ENCODE measurements at regions not wholly inside any gene's neighbourhood (a gene's known extent, or its start where the extent isn't known, plus 50 kb on each side); places are given as distances from the start of the nearest gene placed in this dataset.

DNA sequence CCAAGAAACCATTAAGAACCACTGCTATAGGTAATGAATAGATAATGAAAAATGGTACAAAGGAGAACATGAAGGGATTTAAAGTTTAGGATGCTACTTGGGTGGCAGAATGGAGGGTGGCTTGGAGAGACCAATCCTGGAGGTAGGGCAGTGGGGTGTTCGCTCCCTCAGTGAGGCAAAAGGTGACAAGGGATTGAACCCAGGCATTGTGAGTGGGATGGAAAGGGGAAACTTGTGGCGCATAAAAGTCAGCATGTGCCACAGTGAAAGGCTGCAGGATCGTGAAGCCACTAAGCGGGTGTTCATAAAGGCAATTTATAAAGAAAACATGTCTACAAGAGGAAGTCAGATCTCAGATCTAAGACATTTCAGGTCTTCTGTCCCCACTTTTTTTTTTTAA lies 76.7 kb upstream of the SLC38A2 start:
- TF ChIP-seq, protein P1, sequence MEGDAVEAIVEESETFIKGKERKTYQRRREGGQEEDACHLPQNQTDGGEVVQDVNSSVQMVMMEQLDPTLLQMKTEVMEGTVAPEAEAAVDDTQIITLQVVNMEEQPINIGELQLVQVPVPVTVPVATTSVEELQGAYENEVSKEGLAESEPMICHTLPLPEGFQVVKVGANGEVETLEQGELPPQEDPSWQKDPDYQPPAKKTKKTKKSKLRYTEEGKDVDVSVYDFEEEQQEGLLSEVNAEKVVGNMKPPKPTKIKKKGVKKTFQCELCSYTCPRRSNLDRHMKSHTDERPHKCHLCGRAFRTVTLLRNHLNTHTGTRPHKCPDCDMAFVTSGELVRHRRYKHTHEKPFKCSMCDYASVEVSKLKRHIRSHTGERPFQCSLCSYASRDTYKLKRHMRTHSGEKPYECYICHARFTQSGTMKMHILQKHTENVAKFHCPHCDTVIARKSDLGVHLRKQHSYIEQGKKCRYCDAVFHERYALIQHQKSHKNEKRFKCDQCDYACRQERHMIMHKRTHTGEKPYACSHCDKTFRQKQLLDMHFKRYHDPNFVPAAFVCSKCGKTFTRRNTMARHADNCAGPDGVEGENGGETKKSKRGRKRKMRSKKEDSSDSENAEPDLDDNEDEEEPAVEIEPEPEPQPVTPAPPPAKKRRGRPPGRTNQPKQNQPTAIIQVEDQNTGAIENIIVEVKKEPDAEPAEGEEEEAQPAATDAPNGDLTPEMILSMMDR (conservative IDR thresholded peaks at IDR 0.05 in 1 of 2, IDR thresholded peaks at IDR 0.05 in 1 of 2; ENCODE audit: low read depth in 1 of 2, low read length in 2 of 2), result no peak
- no peak for TF ChIP-seq EZH2 (IDR thresholded peaks at IDR 0.05; ENCODE audit: low read length, missing control alignments)
